ENCODE measurements at regions not wholly inside any gene's neighbourhood (a gene's known extent, or its start where the extent isn't known, plus 50 kb on each side); places are given as distances from the start of the nearest gene placed in this dataset.

- TF ChIP-seq CTCF (IDR thresholded peaks at IDR 0.05) = no peak
Measured at GRCh38 chr10:131825960-131826650, 74.7 kb upstream of the PPP2R2D start.

GRCh38 chr10:131829156-131829930, 71.5 kb upstream of the PPP2R2D start:
- no peak for TF ChIP-seq CTCF (IDR thresholded peaks at IDR 0.05)

- TF ChIP-seq CTCF (IDR thresholded peaks at IDR 0.05) = no peak
Measured at GRCh38 chr10:131830446-131831130, 70.2 kb upstream of the PPP2R2D start.

GRCh38 chr10:131831561-131831960, 69.2 kb upstream of the PPP2R2D start:
- no peak for TF ChIP-seq CTCF (IDR thresholded peaks at IDR 0.05)

GRCh38 chr10:131832056-131832685, 68.6 kb upstream of the PPP2R2D start:
- TF ChIP-seq CTCF (IDR thresholded peaks at IDR 0.05) = no peak

GRCh38 chr10:131833013-131833412, 67.8 kb upstream of the PPP2R2D start:
- TF ChIP-seq CTCF (IDR thresholded peaks at IDR 0.05) = no peak

- no peak for TF ChIP-seq CTCF (IDR thresholded peaks at IDR 0.05)
Measured at GRCh38 chr10:131833446-131834080, 67.2 kb upstream of the PPP2R2D start.

Measured in LNCAP (cell line).